ENCODE measurements at regions not wholly inside any gene's neighbourhood (a gene's known extent, or its start where the extent isn't known, plus 50 kb on each side); places are given as distances from the start of the nearest gene placed in this dataset.

DNA sequence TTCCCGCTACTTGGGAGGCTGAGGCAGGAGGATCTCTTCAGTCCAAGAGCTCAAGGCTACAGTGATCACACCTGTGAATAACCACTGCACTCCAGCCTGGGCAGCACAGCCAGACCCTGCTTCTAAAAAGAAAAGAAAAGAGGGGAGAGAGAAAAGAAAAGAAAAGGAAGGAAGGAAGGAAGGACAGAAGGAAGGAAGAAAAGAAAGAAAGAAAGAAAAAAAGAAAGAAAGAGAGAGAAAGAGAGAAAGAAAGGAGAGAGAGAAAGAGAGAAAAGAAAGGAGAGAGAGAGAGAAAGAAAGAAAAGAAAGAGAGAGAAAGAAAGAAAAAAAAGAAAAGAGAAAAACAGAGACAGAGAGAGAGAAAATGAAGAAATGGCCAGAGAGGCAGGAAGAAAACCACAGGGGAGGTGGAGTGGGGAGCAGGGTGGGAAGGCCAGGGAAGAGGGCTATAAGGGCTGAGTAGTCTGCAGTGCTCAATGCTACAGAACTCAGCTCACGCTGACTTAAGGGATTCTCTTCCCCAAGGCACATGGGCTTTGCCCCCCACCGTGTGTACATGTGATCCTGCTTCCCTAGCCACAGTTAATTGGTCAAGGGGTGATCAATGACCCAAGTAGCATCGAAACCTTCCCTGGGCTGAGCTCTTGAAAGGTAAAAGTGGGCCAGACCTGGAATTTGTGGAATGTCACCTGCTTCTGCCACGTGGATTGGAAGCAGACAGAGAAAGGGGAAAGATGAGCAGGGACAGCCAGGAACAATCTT, 90.4 kb upstream of the TMCC3 start:
- dilution Hi-C loops (cut with MboI; ENCODE audit: extremely low pct_ligation_motif_present, low sequenced_read_pairs): no loop called here
- peaks cover 0 to 4% of the 10 kb centered on the region in 2 experiments for H3K27me3 ChIP-seq (ENCODE audit: control insufficient read depth in 2 of 2, insufficient read depth in 2 of 2, low read length in 2 of 2)
- H3K79me2 ChIP-seq (ENCODE audit: control insufficient read depth, insufficient read depth, low read length): no peaks in the 10 kb centered on the region
- FAIRE-seq: no peak
- H3K4me3 ChIP-seq (replicated peaks in 1 of 3; ENCODE audit: insufficient read depth in 1 of 3, low read depth in 1 of 3, low read length in 3 of 3): no peak overlapping the region
- no peak overlapping the region for H3K27ac ChIP-seq (ENCODE audit: insufficient read depth, low read depth, low read length)
- BruUV-seq (replicated peaks): no TSS peak
- no peak overlapping the region for H3K4me2 ChIP-seq (ENCODE audit: insufficient read depth, low read length)
- H3K9me3 ChIP-seq (replicated peaks; ENCODE audit: control insufficient read depth, insufficient read depth, low read length): no peaks in the 10 kb centered on the region
- CTCF ChIA-PET: no interaction called here
- no peak for DNase-seq (ENCODE audit: low read depth, low spot score)
- intact Hi-C loops (cut with micrococcal nuclease): no loop called here
- no peaks in the 10 kb centered on the region for H4K20me1 ChIP-seq (replicated peaks; ENCODE audit: control insufficient read depth, extremely low read depth, insufficient read depth, low read length)
- POLR2A ChIA-PET: no interaction called here
- TF ChIP-seq EZH2 (IDR thresholded peaks at IDR 0.05; ENCODE audit: borderline replicate concordance, low read depth, low read length, severe bottlenecking) (no peak), JUN (IDR thresholded peaks at IDR 0.05; ENCODE audit: borderline replicate concordance, insufficient read depth, insufficient read length, low read depth) (no peak), GATA2 (IDR thresholded peaks at IDR 0.05; ENCODE audit: insufficient read depth, insufficient read length, low read depth, low read length) (no peak), POLR2A (IDR thresholded peaks at IDR 0.05; ENCODE audit: low read depth, low read length) (no peak), FOS (IDR thresholded peaks at IDR 0.05; ENCODE audit: borderline replicate concordance, insufficient read depth, low read length) (no peak), MYC (IDR thresholded peaks at IDR 0.05; ENCODE audit: low read depth, low read length) (no peak), POLR2AphosphoS5 (IDR thresholded peaks at IDR 0.05; ENCODE audit: insufficient read depth, low read depth, low read length) (no peak), CTCF (IDR thresholded peaks at IDR 0.05; ENCODE audit: extremely low read depth in 1 of 2, insufficient read depth in 1 of 2, low read depth in 1 of 2, low read length in 2 of 2) (no peak), MAX (IDR thresholded peaks at IDR 0.05; ENCODE audit: insufficient read depth, insufficient read length) (no peak)
- no peak overlapping the region for H2AFZ ChIP-seq (ENCODE audit: low read depth, low read length)
- H3K4me1 ChIP-seq (ENCODE audit: control insufficient read depth, extremely low read depth, insufficient read depth, low read length): no peaks in the 10 kb centered on the region
- no peaks in the 10 kb centered on the region for H3K9me1 ChIP-seq (replicated peaks; ENCODE audit: control insufficient read depth, extremely low read depth, insufficient read depth, low read length)
- no peaks in the 10 kb centered on the region for H3K36me3 ChIP-seq (ENCODE audit: control insufficient read depth in 2 of 2, extremely low read depth in 1 of 2, insufficient read depth in 2 of 2, low read length in 2 of 2)
- H3K9ac ChIP-seq (replicated peaks; ENCODE audit: extremely low read depth, insufficient read depth, low read length): no peak overlapping the region
